IPS-15b (cell line): ENCODE measurements at regions not wholly inside any gene's neighbourhood (a gene's known extent, or its start where the extent isn't known, plus 50 kb on each side); places are given as distances from the start of the nearest gene placed in this dataset.
"Not testable (repeated sequence)": the region's sequence is repeated elsewhere in the genome, so short reads cannot be mapped to it uniquely, and the experiment has no call there.

Experiments
- H3K27me3 ChIP-seq: one replicate; pipeline ENCODE4 v1.6.1; 2013; ENCODE audit warnings: low read length; ENCODE audit not compliant: control insufficient read depth, insufficient read depth
- H3K36me3 ChIP-seq: one replicate; pipeline ENCODE4 v1.6.1; 2013; ENCODE audit warnings: low read length; ENCODE audit not compliant: control insufficient read depth, insufficient read depth
- H3K4me1 ChIP-seq: one replicate; pipeline ENCODE4 v1.6.1; 2013; ENCODE audit warnings: mild to moderate bottlenecking, low read length; ENCODE audit not compliant: control insufficient read depth, insufficient read depth
- H3K4me3 ChIP-seq: one replicate; pipeline ENCODE4 v1.5.1; 2013; ENCODE audit warnings: low read depth, low read length
- H3K9ac ChIP-seq: one replicate; pipeline ENCODE4 v1.6.1; 2013; ENCODE audit warnings: low read depth, mild to moderate bottlenecking, low read length
- H3K9me3 ChIP-seq: one replicate; pipeline ENCODE4 v1.6.1; 2013; ENCODE audit warnings: mild to moderate bottlenecking, low read length; ENCODE audit not compliant: control insufficient read depth, insufficient read depth

DNA sequence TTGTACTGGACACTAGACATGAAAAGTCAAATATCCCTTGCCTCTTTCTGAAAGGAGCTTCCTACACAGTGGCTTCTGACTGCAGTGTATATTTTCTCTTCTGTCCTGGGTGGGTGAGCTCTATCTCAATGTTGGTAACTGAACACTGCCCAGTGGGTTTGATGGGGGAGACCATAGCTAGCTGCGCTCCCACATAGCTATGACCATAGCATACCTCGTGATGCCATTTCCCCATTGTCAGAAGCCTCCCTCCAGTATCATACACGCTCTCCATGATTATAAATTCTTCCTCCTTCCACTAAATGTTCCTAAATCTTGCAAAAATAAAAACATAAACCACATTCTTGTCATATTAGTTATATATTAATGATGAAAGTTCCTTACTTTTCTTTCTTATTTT is 2134.7 kb upstream of the DEFB115 start:
- not testable (repeated sequence) for H3K4me1 ChIP-seq

GRCh38 chr20:29123861-29124260 is 2133.6 kb upstream of the DEFB115 start:
- no peak overlapping the region for H3K4me3 ChIP-seq
- no peaks in the 10 kb centered on the region for H3K4me1 ChIP-seq
- no peak overlapping the region for H3K9ac ChIP-seq
- peaks cover 46% of the 10 kb centered on the region for H3K9me3 ChIP-seq
- no peaks in the 10 kb centered on the region for H3K27me3 ChIP-seq
- no peaks in the 10 kb centered on the region for H3K36me3 ChIP-seq

More for the DNA sequence above, 2134.7 kb upstream of the DEFB115 start:
- H3K36me3 ChIP-seq, H3K9ac ChIP-seq, H3K4me3 ChIP-seq, H3K27me3 ChIP-seq: not testable (repeated sequence)
- H3K9me3 ChIP-seq, result peaks cover 56% of the 10 kb centered on the region
